ENCODE measurements at regions not wholly inside any gene's neighbourhood (a gene's known extent, or its start where the extent isn't known, plus 50 kb on each side); places are given as distances from the start of the nearest gene placed in this dataset.

DNA sequence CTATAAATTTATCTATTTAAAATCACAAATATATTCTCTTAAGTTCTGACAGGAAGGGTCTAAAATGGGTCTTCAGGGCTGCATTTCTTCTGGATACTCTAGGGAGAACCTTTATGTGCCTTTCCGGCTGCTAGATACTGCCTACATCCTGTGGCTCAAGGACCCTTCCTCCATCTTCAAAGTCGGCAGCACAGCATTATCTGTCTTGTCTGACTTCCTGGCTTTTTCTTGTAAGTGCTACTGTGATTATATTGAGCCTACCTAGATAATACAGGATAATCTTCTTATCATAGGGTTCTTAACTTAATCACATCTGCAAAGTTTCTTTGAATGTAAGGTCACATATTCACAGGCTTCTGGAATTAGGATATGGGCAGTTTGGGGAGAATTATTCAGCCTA is 943.8 kb upstream of the TYRP1 start:
- Histone ChIP-seq H3K27ac (no peak overlapping the region), H3K27me3 (no peaks in the 10 kb centered on the region), H3K4me3 (no peak overlapping the region), H3K36me3 (no peaks in the 10 kb centered on the region), H3K9me3 (no peaks in the 10 kb centered on the region), H3K4me1 (no peaks in the 10 kb centered on the region)
- intact Hi-C loops (cut with DNase I): no loop called here
- no peak for TF ChIP-seq CTCF (IDR thresholded peaks at IDR 0.05)
- TF ChIP-seq POLR2A (IDR thresholded peaks at IDR 0.05): no peak
- TF ChIP-seq POLR2AphosphoS5 (IDR thresholded peaks at IDR 0.05; ENCODE audit: insufficient read depth in 1 of 2, low read depth in 1 of 2): no peak
- DNase-seq (ENCODE audit: extremely low spot score in 2 of 2): no peak

GRCh38 chr9:11755951-11756350 is 937.2 kb upstream of the TYRP1 start:
- TF ChIP-seq POLR2A (IDR thresholded peaks at IDR 0.05) (no peak), POLR2AphosphoS5 (IDR thresholded peaks at IDR 0.05; ENCODE audit: insufficient read depth in 1 of 2, low read depth in 1 of 2) (no peak), CTCF (IDR thresholded peaks at IDR 0.05) (no peak)
- Histone ChIP-seq H3K9me3 (no peaks in the 10 kb centered on the region), H3K4me1 (no peaks in the 10 kb centered on the region), H3K4me3 (no peak overlapping the region), H3K27ac (no peak overlapping the region), H3K36me3 (no peaks in the 10 kb centered on the region), H3K27me3 (no peaks in the 10 kb centered on the region)
- intact Hi-C loops (cut with DNase I): no loop called here
- no peak for DNase-seq (ENCODE audit: extremely low spot score in 2 of 2)

DNA sequence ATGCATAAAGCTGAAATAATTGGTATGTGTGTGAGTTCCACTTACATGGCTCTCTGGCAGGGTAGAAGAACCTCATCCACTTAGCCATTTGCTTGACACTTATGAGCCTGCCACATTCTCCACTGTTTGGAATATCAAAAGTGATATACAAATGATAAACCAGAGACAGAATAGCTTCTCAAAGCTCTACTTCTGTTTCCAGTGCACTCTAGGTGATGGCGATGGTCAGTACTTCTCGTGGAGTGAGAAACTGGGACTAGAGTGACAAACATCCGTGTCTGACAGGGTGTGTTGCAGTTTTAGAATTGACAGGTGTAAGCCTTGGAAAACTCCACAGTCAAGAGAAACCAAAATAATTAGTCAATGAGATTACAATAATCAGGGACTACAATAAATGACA is 935.8 kb upstream of the TYRP1 start:
- H3K4me1 ChIP-seq: no peaks in the 10 kb centered on the region
- no peak overlapping the region for H3K4me3 ChIP-seq
- TF ChIP-seq POLR2A (IDR thresholded peaks at IDR 0.05) (no peak), POLR2AphosphoS5 (IDR thresholded peaks at IDR 0.05; ENCODE audit: insufficient read depth in 1 of 2, low read depth in 1 of 2) (no peak), CTCF (IDR thresholded peaks at IDR 0.05) (no peak)
- no peaks in the 10 kb centered on the region for H3K9me3 ChIP-seq
- DNase-seq (ENCODE audit: extremely low spot score in 2 of 2): no peak
- H3K27ac ChIP-seq: no peak overlapping the region
- H3K36me3 ChIP-seq: no peaks in the 10 kb centered on the region
- intact Hi-C loops (cut with DNase I): no loop called here
- no peaks in the 10 kb centered on the region for H3K27me3 ChIP-seq

- no peaks in the 10 kb centered on the region for H3K9me3 ChIP-seq
- no peak for TF ChIP-seq POLR2A (IDR thresholded peaks at IDR 0.05)
- no peak for TF ChIP-seq POLR2AphosphoS5 (IDR thresholded peaks at IDR 0.05; ENCODE audit: insufficient read depth in 1 of 2, low read depth in 1 of 2)
- no peaks in the 10 kb centered on the region for H3K36me3 ChIP-seq
- intact Hi-C loops (cut with DNase I): no loop called here
- H3K4me3 ChIP-seq: no peak overlapping the region
- no peaks in the 10 kb centered on the region for H3K4me1 ChIP-seq
- no peak for DNase-seq (ENCODE audit: extremely low spot score in 2 of 2)
- H3K27me3 ChIP-seq: no peaks in the 10 kb centered on the region
- no peak overlapping the region for H3K27ac ChIP-seq
These were observed 935.2 kb upstream of the TYRP1 start for GRCh38 chr9:11758016-11758415.

DNA sequence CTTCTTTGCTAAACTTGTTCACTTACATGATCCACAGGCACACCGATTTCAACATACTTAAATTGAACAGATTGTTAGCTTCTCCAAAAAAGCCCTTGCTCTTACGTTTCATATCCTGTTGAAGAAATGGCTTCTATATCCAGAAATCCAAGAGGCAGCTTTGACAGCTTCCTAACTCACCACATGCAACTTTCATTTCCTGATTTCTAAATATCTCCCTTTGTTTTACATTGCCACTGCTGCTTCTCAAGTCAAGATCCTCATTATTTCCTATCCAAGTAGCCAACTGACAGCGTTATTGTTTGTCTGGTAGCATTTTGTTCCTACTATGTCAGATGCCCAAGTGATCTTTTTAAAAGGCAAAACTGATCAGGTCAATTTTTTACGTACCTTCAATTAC is 913.2 kb upstream of the TYRP1 start:
- H3K4me3 ChIP-seq: no peak overlapping the region
- no peaks in the 10 kb centered on the region for H3K9me3 ChIP-seq
- intact Hi-C loops (cut with DNase I): no loop called here
- H3K4me1 ChIP-seq: no peaks in the 10 kb centered on the region
- DNase-seq (ENCODE audit: extremely low spot score in 2 of 2): no peak
- H3K27me3 ChIP-seq: no peaks in the 10 kb centered on the region
- TF ChIP-seq POLR2A (IDR thresholded peaks at IDR 0.05): no peak
- no peak for TF ChIP-seq CTCF (IDR thresholded peaks at IDR 0.05)
- no peak for TF ChIP-seq POLR2AphosphoS5 (IDR thresholded peaks at IDR 0.05; ENCODE audit: insufficient read depth in 1 of 2, low read depth in 1 of 2)
- H3K36me3 ChIP-seq: no peaks in the 10 kb centered on the region
- no peak overlapping the region for H3K27ac ChIP-seq

DNA sequence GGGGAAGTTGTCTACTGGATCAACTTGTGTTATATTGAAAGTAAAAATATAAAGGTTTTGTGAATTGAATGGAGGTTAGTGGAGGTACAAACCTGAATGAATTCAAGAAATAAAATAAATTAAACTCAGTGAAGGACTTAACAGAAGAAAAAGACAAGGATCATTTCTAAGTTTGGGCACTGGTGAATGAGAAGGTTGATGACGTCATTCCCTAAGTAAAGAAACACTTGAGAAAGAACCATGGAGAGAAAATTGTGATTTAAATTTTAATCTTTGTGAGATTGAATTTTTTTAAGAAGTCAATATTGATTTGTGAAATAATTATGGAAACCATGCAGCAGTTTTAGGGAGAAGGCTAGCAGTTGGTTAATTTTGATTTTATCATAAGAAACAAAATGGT is 900.3 kb upstream of the TYRP1 start:
- intact Hi-C loops (cut with DNase I): no loop called here

More for the DNA sequence above, 900.3 kb upstream of the TYRP1 start:
- Histone ChIP-seq H3K4me3 (no peak overlapping the region), H3K27ac (no peak overlapping the region), H3K9me3 (no peaks in the 10 kb centered on the region), H3K4me1 (no peaks in the 10 kb centered on the region), H3K36me3 (no peaks in the 10 kb centered on the region), H3K27me3 (no peaks in the 10 kb centered on the region)
- no peak for TF ChIP-seq POLR2AphosphoS5 (IDR thresholded peaks at IDR 0.05; ENCODE audit: insufficient read depth in 1 of 2, low read depth in 1 of 2)
- no peak for TF ChIP-seq CTCF (IDR thresholded peaks at IDR 0.05)
- no peak for TF ChIP-seq POLR2A (IDR thresholded peaks at IDR 0.05)
- no peak for DNase-seq (ENCODE audit: extremely low spot score in 2 of 2)

All from vagina (tissue), 2 donors.